Uterus (tissue), 2 donors: ENCODE measurements at regions not wholly inside any gene's neighbourhood (a gene's known extent, or its start where the extent isn't known, plus 50 kb on each side); places are given as distances from the start of the nearest gene placed in this dataset.

Experiments used
- CTCF ChIP-seq, 4 experiments: fragments of 200-600 bp in 2 of 4; fragments of 450-650 bp in 2 of 4; sonication (generic) in 2 of 4; IDR thresholded peaks; one replicate each; pipeline ENCODE4 v1.5.1; 2016 to 2019; ENCODE audit warnings: antibody characterized with exemption in 4 of 4, mild to moderate bottlenecking in 2 of 4, moderate library complexity in 1 of 4
- POLR2A ChIP-seq, 2 donors: fragments of 450-650 bp; IDR thresholded peaks; one replicate each; pipeline ENCODE4 v1.6.1; 2016; ENCODE audit warnings: antibody characterized with exemption in 2 of 2, mild to moderate bottlenecking in 1 of 2, moderate library complexity in 1 of 2

DNA sequence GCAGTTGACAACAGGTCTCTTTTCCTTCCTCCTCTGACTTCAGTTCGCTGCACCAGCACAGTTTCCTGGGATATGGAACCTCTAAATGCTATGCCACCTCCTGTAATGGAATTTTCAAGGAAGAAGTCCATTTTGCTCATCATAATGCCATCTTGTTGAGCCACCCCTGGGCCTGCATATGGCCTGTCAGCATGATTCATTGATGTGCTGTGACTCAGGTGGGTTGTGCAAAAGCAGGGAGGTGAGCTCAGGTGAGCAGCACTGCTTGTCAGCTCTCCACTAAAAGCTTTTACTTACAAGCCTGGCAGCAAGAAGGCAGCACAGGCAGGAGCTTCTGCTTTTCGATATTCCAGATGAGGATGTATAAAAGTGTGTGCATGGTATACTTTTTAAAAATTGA is 247.1 kb upstream of the LMCD1 start:
- TF ChIP-seq CTCF (IDR thresholded peaks at IDR 0.05): no peak
- TF ChIP-seq POLR2A (IDR thresholded peaks at IDR 0.05): no peak
